Breast epithelium (tissue), 3 donors: ENCODE measurements at regions not wholly inside any gene's neighbourhood (a gene's known extent, or its start where the extent isn't known, plus 50 kb on each side); places are given as distances from the start of the nearest gene placed in this dataset.

Experiments
- POLR2A ChIP-seq: fragments of 450-650 bp; IDR thresholded peaks from one replicate; pipeline ENCODE4 v1.6.1; 2016; ENCODE audit warnings: antibody characterized with exemption, mild to moderate bottlenecking, moderate library complexity
- TF ChIP-seq, protein P1 (sequence below), 3 donors: fragments of 450-650 bp; IDR thresholded peaks; one replicate each; pipeline ENCODE4 v1.5.1; 2016 to 2017; ENCODE audit warnings: antibody characterized with exemption in 3 of 3, mild to moderate bottlenecking in 3 of 3, moderate library complexity in 3 of 3

DNA sequence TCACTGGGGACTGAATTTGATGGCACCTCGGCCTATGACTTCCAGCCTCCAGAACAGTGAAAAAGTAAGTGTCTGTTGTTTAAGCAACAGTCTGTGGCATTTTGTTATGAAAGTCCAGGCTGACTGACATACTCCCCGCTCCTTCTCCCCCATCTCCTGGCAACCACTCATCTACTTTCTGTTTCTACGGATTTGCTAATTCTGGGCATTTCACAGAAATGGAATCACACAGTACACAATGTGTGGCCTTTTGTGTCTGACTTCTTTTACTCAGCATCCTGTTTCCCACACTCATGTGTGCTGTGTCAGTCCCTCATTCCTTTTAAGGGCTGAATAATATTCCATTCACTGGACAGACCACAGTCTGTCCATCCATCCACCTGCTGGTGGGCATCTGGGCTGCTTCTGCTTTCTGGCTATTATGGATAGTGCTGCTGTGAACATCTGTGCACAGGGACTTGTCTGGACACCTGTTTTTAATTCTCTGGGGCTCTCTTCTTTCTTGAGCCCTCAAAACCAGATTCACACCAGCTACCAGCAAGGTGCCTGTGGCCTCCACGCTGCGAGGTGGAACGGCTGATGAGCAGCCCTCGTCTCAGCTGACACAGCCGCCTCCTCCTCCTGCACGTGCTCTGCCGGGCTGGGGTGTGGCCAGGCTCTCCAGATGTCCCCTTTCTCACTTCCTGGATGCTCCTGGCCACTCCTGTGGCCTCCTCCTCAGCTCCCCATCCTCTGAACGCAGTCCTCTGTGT is 333.1 kb downstream of the CTTN start:
- TF ChIP-seq, protein P1, sequence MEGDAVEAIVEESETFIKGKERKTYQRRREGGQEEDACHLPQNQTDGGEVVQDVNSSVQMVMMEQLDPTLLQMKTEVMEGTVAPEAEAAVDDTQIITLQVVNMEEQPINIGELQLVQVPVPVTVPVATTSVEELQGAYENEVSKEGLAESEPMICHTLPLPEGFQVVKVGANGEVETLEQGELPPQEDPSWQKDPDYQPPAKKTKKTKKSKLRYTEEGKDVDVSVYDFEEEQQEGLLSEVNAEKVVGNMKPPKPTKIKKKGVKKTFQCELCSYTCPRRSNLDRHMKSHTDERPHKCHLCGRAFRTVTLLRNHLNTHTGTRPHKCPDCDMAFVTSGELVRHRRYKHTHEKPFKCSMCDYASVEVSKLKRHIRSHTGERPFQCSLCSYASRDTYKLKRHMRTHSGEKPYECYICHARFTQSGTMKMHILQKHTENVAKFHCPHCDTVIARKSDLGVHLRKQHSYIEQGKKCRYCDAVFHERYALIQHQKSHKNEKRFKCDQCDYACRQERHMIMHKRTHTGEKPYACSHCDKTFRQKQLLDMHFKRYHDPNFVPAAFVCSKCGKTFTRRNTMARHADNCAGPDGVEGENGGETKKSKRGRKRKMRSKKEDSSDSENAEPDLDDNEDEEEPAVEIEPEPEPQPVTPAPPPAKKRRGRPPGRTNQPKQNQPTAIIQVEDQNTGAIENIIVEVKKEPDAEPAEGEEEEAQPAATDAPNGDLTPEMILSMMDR (IDR thresholded peaks at IDR 0.05) = no peak
- TF ChIP-seq POLR2A = no peak
